Left ventricle myocardium inferior (tissue), 1 donor: ENCODE measurements at regions not wholly inside any gene's neighbourhood (a gene's known extent, or its start where the extent isn't known, plus 50 kb on each side); places are given as distances from the start of the nearest gene placed in this dataset.

Source experiments
- DNase-seq: peaks from one replicate; pipeline ENCODE4 v3.0.0-alpha.2; 2020
- H3K27ac ChIP-seq: fragments of 200-600 bp; replicated peaks from 2 replicates; pipeline ENCODE4 v1.8.0; 2021
- H3K27me3 ChIP-seq: fragments of 200-600 bp; 2 replicates; pipeline ENCODE4 v1.8.0; 2021; ENCODE audit warnings: low read depth
- H3K36me3 ChIP-seq: fragments of 200-600 bp; 2 replicates; pipeline ENCODE4 v1.8.0; 2021
- H3K4me1 ChIP-seq: fragments of 200-600 bp; 2 replicates; pipeline ENCODE4 v1.8.0; 2021
- H3K4me3 ChIP-seq: fragments of 200-600 bp; 2 replicates; pipeline ENCODE4 v1.8.0; 2021; ENCODE audit warnings: mild to moderate bottlenecking, moderate library complexity
- H3K9me3 ChIP-seq: fragments of 200-600 bp; replicated peaks from 2 replicates; pipeline ENCODE4 v1.8.0; 2021
- intact Hi-C: fragments of 100-400 bp; cut with micrococcal nuclease; formaldehyde crosslinking; loops from one replicate; pipeline ENCODE4 v1.11.0; 2022
- TF ChIP-seq, protein P1 (sequence below): fragments of 200-600 bp; IDR thresholded peaks from 2 replicates; pipeline ENCODE4 v1.8.0; 2021; ENCODE audit warnings: antibody characterized with exemption, mild to moderate bottlenecking, borderline replicate concordance
- donor health status: DM: no; HTN: yes; CAD: no; lungs with severe emphysema.

DNA sequence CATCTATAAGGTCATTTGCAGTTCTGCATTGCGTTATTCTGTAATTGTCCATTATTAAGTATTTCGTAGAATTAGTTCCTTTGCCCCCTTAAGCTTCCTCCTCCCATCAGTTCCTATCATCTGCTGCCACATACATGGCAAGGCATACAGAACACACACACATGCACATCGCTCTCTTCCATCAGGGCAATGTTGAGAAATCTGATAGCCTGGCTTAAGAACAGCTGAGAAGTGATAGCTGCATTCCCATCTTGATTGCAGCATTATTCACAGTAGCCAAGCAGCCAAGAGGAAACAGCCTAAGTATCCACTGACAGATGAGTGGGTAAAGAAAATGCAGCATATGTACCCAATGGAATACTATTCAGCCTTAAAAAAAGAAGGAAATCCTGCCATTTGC, 186.8 kb upstream of the CADM1 start:
- intact Hi-C loops, result no loop called here
- no peak for DNase-seq

DNA sequence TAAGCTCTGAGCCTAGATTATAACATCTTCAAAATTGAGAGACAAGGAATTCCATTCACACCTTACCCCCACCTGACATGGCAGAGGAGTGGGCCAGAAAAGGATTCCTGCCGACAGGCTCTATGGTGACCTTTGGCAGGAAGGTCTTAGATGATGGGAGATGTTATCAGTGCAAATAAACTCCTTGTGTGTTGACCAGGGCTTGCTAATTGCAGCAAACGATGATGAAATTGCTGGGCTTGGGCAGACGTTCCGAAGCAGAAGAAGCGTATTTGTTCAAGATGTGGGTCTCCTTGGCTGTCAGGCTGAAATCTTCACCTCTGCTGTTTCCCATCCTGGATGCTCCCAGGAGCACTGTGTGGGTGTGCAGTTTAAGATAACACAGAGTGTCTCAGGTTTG, 183.7 kb upstream of the CADM1 start:
- no peak for DNase-seq
- no peaks in the 10 kb centered on the region for H3K4me1 ChIP-seq
- no peaks in the 10 kb centered on the region for H3K9me3 ChIP-seq
- H3K27me3 ChIP-seq, result peaks cover 22% of the 10 kb centered on the region
- no peak overlapping the region for H3K27ac ChIP-seq
- no peaks in the 10 kb centered on the region for H3K36me3 ChIP-seq
- H3K4me3 ChIP-seq, result no peak overlapping the region
- intact Hi-C loops, result no loop called here
- TF ChIP-seq, protein P1, sequence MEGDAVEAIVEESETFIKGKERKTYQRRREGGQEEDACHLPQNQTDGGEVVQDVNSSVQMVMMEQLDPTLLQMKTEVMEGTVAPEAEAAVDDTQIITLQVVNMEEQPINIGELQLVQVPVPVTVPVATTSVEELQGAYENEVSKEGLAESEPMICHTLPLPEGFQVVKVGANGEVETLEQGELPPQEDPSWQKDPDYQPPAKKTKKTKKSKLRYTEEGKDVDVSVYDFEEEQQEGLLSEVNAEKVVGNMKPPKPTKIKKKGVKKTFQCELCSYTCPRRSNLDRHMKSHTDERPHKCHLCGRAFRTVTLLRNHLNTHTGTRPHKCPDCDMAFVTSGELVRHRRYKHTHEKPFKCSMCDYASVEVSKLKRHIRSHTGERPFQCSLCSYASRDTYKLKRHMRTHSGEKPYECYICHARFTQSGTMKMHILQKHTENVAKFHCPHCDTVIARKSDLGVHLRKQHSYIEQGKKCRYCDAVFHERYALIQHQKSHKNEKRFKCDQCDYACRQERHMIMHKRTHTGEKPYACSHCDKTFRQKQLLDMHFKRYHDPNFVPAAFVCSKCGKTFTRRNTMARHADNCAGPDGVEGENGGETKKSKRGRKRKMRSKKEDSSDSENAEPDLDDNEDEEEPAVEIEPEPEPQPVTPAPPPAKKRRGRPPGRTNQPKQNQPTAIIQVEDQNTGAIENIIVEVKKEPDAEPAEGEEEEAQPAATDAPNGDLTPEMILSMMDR, result no peak

More for the DNA sequence above, 186.8 kb upstream of the CADM1 start:
- TF ChIP-seq, protein P1, result no peak
- no peaks in the 10 kb centered on the region for H3K9me3 ChIP-seq
- H3K27ac ChIP-seq, result no peak overlapping the region
- H3K4me3 ChIP-seq, result no peak overlapping the region
- H3K36me3 ChIP-seq, result no peaks in the 10 kb centered on the region
- H3K4me1 ChIP-seq, result peaks cover 6% of the 10 kb centered on the region
- H3K27me3 ChIP-seq, result peaks cover 25% of the 10 kb centered on the region

DNA sequence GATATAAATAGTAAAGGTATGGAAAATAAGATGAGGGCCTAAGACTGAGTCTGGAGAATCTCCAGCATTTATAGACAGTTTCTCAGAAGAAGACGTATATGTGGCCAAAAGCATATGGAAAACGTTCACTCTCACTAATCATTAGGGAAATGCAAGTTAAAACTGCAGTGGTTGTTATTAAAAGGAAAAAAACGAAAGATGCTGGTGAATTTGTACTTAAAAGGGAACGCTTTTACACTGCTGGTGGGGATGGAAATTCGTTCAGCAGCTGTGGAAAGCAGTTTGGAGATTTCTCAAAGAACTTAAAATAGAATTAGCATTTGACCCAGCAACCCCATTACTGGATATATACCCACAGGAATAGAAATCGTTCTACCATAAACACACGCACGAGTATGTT, 180.5 kb upstream of the CADM1 start:
- H3K9me3 ChIP-seq, result no peaks in the 10 kb centered on the region
- no peak overlapping the region for H3K27ac ChIP-seq
- TF ChIP-seq, protein P1, result no peak
- H3K36me3 ChIP-seq, result no peaks in the 10 kb centered on the region
- no peaks in the 10 kb centered on the region for H3K4me1 ChIP-seq
- no peak for DNase-seq
- no peak overlapping the region for H3K4me3 ChIP-seq
- H3K27me3 ChIP-seq, result peaks cover 14% of the 10 kb centered on the region
- intact Hi-C loops, result no loop called here

DNA sequence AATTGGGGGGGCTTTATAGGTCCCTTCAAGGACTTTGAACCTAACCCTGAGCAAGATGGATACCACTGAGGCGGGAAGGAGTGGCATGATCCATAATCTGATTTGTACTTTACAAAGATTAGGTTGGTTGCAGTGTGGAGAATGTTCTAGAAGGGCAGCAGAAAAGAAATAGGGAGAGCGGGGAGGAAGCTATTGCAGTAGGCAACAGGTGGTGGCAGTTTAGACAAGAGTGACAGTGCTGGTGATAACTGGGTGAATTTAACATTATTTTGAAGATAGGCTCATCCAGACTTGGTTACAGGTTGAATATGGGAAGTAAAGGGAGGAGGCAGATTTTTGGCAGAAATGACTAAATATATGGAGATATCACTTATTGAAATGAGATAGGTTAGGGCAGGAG, 179.9 kb upstream of the CADM1 start:
- Histone ChIP-seq H3K36me3 (no peaks in the 10 kb centered on the region), H3K4me1 (peaks cover 5% of the 10 kb centered on the region), H3K4me3 (no peak overlapping the region), H3K27ac (no peak overlapping the region), H3K9me3 (no peaks in the 10 kb centered on the region), H3K27me3 (peaks cover 10% of the 10 kb centered on the region)
- intact Hi-C loops, result no loop called here
- DNase-seq, result no peak
- TF ChIP-seq, protein P1, result no peak

DNA sequence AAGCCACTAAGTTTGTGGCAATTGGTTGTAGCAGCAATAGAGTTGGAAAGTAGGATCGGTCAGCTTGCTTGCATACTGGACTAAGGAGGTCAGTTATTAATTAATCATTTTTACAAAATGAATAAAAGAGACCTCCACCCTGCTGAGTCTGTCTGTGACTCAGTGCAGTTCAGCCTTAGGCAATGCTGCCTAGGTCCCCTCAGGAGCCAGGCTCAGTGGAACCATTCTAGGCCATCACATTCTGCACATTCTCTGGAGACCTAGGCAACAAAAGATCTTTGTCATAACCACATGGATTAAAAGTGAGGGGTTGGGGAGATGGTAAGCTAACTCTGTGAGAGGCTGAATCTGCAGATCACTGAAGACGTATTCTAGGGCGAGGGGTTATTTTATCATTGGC, 178.7 kb upstream of the CADM1 start:
- no peak for DNase-seq
- intact Hi-C loops, result no loop called here
- TF ChIP-seq, protein P1, result no peak

DNA sequence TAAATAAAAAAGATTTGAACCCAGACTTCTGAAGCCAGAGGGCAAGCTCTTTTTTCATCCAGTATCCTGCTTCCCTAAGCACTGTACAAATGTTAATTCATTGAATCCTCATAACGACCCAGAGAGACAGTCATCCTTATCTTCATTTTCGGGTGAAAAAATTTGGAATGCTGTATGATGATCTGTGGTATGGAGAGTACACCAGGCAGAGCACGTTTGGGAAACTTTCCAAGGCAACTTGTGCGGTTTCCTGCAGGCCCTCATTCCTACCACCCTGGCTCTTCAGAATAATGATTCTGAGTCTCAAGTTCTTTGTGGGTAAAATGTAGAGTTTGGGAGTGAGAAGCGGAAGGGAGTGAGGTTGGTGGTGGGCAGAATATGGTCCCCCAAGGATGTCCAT, 177.9 kb upstream of the CADM1 start:
- Histone ChIP-seq H3K36me3 (no peaks in the 10 kb centered on the region), H3K4me1 (peaks cover 12% of the 10 kb centered on the region), H3K27ac (no peak overlapping the region), H3K9me3 (no peaks in the 10 kb centered on the region), H3K4me3 (no peak overlapping the region), H3K27me3 (no peaks in the 10 kb centered on the region)
- intact Hi-C loops, result no loop called here
- no peak for DNase-seq
- TF ChIP-seq, protein P1, result no peak

More for the DNA sequence above, 178.7 kb upstream of the CADM1 start:
- H3K27ac ChIP-seq, result no peak overlapping the region
- H3K9me3 ChIP-seq, result no peaks in the 10 kb centered on the region
- no peak overlapping the region for H3K4me3 ChIP-seq
- no peaks in the 10 kb centered on the region for H3K36me3 ChIP-seq
- H3K4me1 ChIP-seq, result peaks cover 12% of the 10 kb centered on the region
- H3K27me3 ChIP-seq, result no peaks in the 10 kb centered on the region
